OCI-LY1 (cell line): ENCODE measurements at regions not wholly inside any gene's neighbourhood (a gene's known extent, or its start where the extent isn't known, plus 50 kb on each side); places are given as distances from the start of the nearest gene placed in this dataset.

Source experiments
- CTCF ChIP-seq: fragments of 200-600 bp; sonication (generic), shearing (Covaris generic); IDR thresholded peaks from 2 replicates; pipeline ENCODE4 v1.5.1; 2017; ENCODE audit warnings: mild to moderate bottlenecking, antibody characterized with exemption, low read length, moderate library complexity, mixed read lengths
- EZH2 ChIP-seq: fragments of 200-600 bp; sonication (generic), shearing (Covaris generic); IDR thresholded peaks from 2 replicates; pipeline ENCODE4 v1.8.0; 2017; ENCODE audit warnings: borderline replicate concordance, mixed run types, mild to moderate bottlenecking, antibody characterized with exemption, low read length, moderate library complexity, mixed read lengths

- TF ChIP-seq CTCF = no peak
- no peak for TF ChIP-seq EZH2
Observed at GRCh38 chr13:76489274-76489673, 396.9 kb downstream of the KCTD12 start.
